Nephron progenitor cell (in vitro differentiated cells): ENCODE measurements at regions not wholly inside any gene's neighbourhood (a gene's known extent, or its start where the extent isn't known, plus 50 kb on each side); places are given as distances from the start of the nearest gene placed in this dataset.

Experiments used
- DNase-seq: peaks from one replicate; pipeline ENCODE4 v3.0.0; 2021
- H3K27ac Mint-ChIP-seq: 2 replicates; pipeline ENCODE4 v1.8.0; 2021; ENCODE audit warnings: mild to moderate bottlenecking, moderate library complexity, mixed read lengths
- H3K27me3 Mint-ChIP-seq: 2 replicates; pipeline ENCODE4 v1.8.0; 2021; ENCODE audit warnings: mild to moderate bottlenecking, low read depth, mixed read lengths; ENCODE audit not compliant: poor library complexity
- H3K36me3 Mint-ChIP-seq: 2 replicates; pipeline ENCODE4 v1.8.0; 2021; ENCODE audit warnings: low read depth, mixed read lengths
- H3K4me1 Mint-ChIP-seq: 2 replicates; pipeline ENCODE4 v1.8.0; 2021; ENCODE audit warnings: mixed read lengths
- H3K4me3 Mint-ChIP-seq: 2 replicates; pipeline ENCODE4 v1.8.0; 2021; ENCODE audit warnings: mild to moderate bottlenecking, moderate library complexity, mixed read lengths
- H3K9me3 Mint-ChIP-seq: 2 replicates; pipeline ENCODE4 v1.8.0; 2021; ENCODE audit warnings: mild to moderate bottlenecking, moderate library complexity, mixed read lengths
- CTCF ChIP-seq: fragments of 200-600 bp; sonication (generic); IDR thresholded peaks from 2 replicates; pipeline ENCODE4 v1.5.0; 2021; ENCODE audit warnings: antibody characterized with exemption

- TF ChIP-seq CTCF, result no peak
- Mint-ChIP-seq H3K27me3 (no peaks in the 10 kb centered on the region), H3K9me3 (peaks cover 29% of the 10 kb centered on the region), H3K27ac (no peak overlapping the region), H3K4me3 (no peak overlapping the region), H3K36me3 (no peaks in the 10 kb centered on the region), H3K4me1 (peaks cover 20% of the 10 kb centered on the region)
- no peak for DNase-seq
Observed at GRCh38 chr18:41043876-41044275, 911.2 kb upstream of the PIK3C3 start.

GRCh38 chr18:41042866-41043265 lies 912.2 kb upstream of the PIK3C3 start:
- no peaks in the 10 kb centered on the region for H3K36me3 Mint-ChIP-seq
- TF ChIP-seq CTCF, result no peak
- no peaks in the 10 kb centered on the region for H3K27me3 Mint-ChIP-seq
- DNase-seq, result no peak
- H3K9me3 Mint-ChIP-seq, result peaks cover 32% of the 10 kb centered on the region
- H3K4me3 Mint-ChIP-seq, result no peak overlapping the region
- peaks cover 12% of the 10 kb centered on the region for H3K4me1 Mint-ChIP-seq
- no peak overlapping the region for H3K27ac Mint-ChIP-seq

GRCh38 chr18:41038071-41038470 lies 917.0 kb upstream of the PIK3C3 start:
- H3K36me3 Mint-ChIP-seq, result no peaks in the 10 kb centered on the region
- peaks cover 38% of the 10 kb centered on the region for H3K9me3 Mint-ChIP-seq
- no peaks in the 10 kb centered on the region for H3K27me3 Mint-ChIP-seq
- no peak for TF ChIP-seq CTCF
- no peak overlapping the region for H3K27ac Mint-ChIP-seq
- DNase-seq, result no peak
- H3K4me1 Mint-ChIP-seq, result peaks cover 19% of the 10 kb centered on the region
- no peak overlapping the region for H3K4me3 Mint-ChIP-seq

- Mint-ChIP-seq H3K4me3 (no peak overlapping the region), H3K36me3 (no peaks in the 10 kb centered on the region), H3K27ac (no peak overlapping the region), H3K9me3 (peaks cover 24% of the 10 kb centered on the region), H3K4me1 (peaks cover 19% of the 10 kb centered on the region), H3K27me3 (peaks cover 4% of the 10 kb centered on the region)
- DNase-seq, result no peak
- no peak for TF ChIP-seq CTCF
Observed at GRCh38 chr18:41036346-41036745, 918.7 kb upstream of the PIK3C3 start.

- Mint-ChIP-seq H3K27ac (no peak overlapping the region), H3K9me3 (peaks cover 12% of the 10 kb centered on the region), H3K36me3 (no peaks in the 10 kb centered on the region), H3K4me1 (peaks cover 19% of the 10 kb centered on the region), H3K4me3 (no peak overlapping the region), H3K27me3 (peaks cover 4% of the 10 kb centered on the region)
- no peak for DNase-seq
- TF ChIP-seq CTCF, result no peak
Observed at GRCh38 chr18:41034413-41034812, 920.6 kb upstream of the PIK3C3 start.

GRCh38 chr18:41025666-41026065 lies 929.4 kb upstream of the PIK3C3 start:
- Mint-ChIP-seq H3K4me1 (peaks cover 11% of the 10 kb centered on the region), H3K27me3 (no peaks in the 10 kb centered on the region), H3K9me3 (no peaks in the 10 kb centered on the region), H3K36me3 (no peaks in the 10 kb centered on the region), H3K27ac (no peak overlapping the region), H3K4me3 (no peak overlapping the region)
- no peak for DNase-seq
- TF ChIP-seq CTCF, result no peak
